ENCODE measurements at regions not wholly inside any gene's neighbourhood (a gene's known extent, or its start where the extent isn't known, plus 50 kb on each side); places are given as distances from the start of the nearest gene placed in this dataset.

- no peak for TF ChIP-seq EZH2phosphoT487 (IDR thresholded peaks at IDR 0.05; ENCODE audit: low read depth)
- TF ChIP-seq, protein P1, sequence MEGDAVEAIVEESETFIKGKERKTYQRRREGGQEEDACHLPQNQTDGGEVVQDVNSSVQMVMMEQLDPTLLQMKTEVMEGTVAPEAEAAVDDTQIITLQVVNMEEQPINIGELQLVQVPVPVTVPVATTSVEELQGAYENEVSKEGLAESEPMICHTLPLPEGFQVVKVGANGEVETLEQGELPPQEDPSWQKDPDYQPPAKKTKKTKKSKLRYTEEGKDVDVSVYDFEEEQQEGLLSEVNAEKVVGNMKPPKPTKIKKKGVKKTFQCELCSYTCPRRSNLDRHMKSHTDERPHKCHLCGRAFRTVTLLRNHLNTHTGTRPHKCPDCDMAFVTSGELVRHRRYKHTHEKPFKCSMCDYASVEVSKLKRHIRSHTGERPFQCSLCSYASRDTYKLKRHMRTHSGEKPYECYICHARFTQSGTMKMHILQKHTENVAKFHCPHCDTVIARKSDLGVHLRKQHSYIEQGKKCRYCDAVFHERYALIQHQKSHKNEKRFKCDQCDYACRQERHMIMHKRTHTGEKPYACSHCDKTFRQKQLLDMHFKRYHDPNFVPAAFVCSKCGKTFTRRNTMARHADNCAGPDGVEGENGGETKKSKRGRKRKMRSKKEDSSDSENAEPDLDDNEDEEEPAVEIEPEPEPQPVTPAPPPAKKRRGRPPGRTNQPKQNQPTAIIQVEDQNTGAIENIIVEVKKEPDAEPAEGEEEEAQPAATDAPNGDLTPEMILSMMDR (IDR thresholded peaks at IDR 0.05; ENCODE audit: low read depth, low read length), result no peak
- H3K27ac ChIP-seq (ENCODE audit: low read length), result no peak overlapping the region
- no peak overlapping the region for H2AFZ ChIP-seq (ENCODE audit: low read depth, low read length)
- no peak overlapping the region for H3K9ac ChIP-seq (ENCODE audit: low read length)
- no peaks in the 10 kb centered on the region for H3K79me2 ChIP-seq (ENCODE audit: low read length)
- H3K27me3 ChIP-seq (ENCODE audit: low read depth, low read length), result no peaks in the 10 kb centered on the region
- no peaks in the 10 kb centered on the region for H4K20me1 ChIP-seq (ENCODE audit: insufficient read depth, low read length)
- no peak overlapping the region for H3K4me3 ChIP-seq (ENCODE audit: low read length)
- no peaks in the 10 kb centered on the region for H3K9me3 ChIP-seq (ENCODE audit: insufficient read depth, low read length)
- no peaks in the 10 kb centered on the region for H3K4me1 ChIP-seq (ENCODE audit: low read length)
- H3K36me3 ChIP-seq (replicated peaks; ENCODE audit: low read depth, low read length), result no peaks in the 10 kb centered on the region
- H3K4me2 ChIP-seq (ENCODE audit: low read length), result no peak overlapping the region
Measured at GRCh38 chr2:193796847-193797246, 1602.1 kb upstream of the TMEFF2 start.

DNA sequence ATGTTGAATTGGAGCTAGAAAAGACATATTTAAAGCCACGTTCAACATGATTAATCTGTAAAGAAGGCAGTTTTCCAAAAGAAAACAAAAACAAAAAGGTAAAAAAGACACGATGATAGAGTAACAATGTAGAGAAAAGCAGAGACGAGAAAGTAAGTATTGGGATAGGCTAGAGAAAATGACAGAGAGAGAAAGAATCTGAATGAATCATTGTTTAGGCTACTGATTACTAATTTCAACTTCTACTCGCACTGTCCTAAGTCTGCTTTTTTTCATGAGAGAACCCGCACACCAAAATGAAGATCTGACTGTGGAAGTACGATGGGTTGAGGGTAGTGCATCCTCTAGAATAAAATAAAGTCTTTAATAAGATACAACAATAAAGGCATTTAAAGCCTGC, 1599.2 kb upstream of the TMEFF2 start:
- Histone ChIP-seq H2AFZ (ENCODE audit: low read depth, low read length) (peak overlapping the region; percentile 33; the same call in 1 of the 2 replicates), H3K27me3 (ENCODE audit: low read depth, low read length) (no peaks in the 10 kb centered on the region), H3K4me3 (ENCODE audit: low read length) (no peak overlapping the region), H3K4me2 (ENCODE audit: low read length) (no peak overlapping the region), H3K9ac (ENCODE audit: low read length) (no peak overlapping the region), H3K4me1 (ENCODE audit: low read length) (no peaks in the 10 kb centered on the region), H4K20me1 (ENCODE audit: insufficient read depth, low read length) (no peaks in the 10 kb centered on the region), H3K79me2 (ENCODE audit: low read length) (no peaks in the 10 kb centered on the region), H3K36me3 (replicated peaks; ENCODE audit: low read depth, low read length) (no peaks in the 10 kb centered on the region), H3K9me3 (ENCODE audit: insufficient read depth, low read length) (no peaks in the 10 kb centered on the region), H3K27ac (ENCODE audit: low read length) (no peak overlapping the region)
- TF ChIP-seq, protein P1 (IDR thresholded peaks at IDR 0.05; ENCODE audit: low read depth, low read length), result no peak
- no peak for TF ChIP-seq EZH2phosphoT487 (IDR thresholded peaks at IDR 0.05; ENCODE audit: low read depth)

- Histone ChIP-seq H2AFZ (ENCODE audit: low read depth, low read length) (no peak overlapping the region), H3K4me2 (ENCODE audit: low read length) (peak overlapping the region; percentile 16), H3K9me3 (ENCODE audit: insufficient read depth, low read length) (no peaks in the 10 kb centered on the region), H3K27me3 (ENCODE audit: low read depth, low read length) (no peaks in the 10 kb centered on the region), H3K9ac (ENCODE audit: low read length) (no peak overlapping the region), H3K79me2 (ENCODE audit: low read length) (no peaks in the 10 kb centered on the region), H3K4me1 (ENCODE audit: low read length) (peaks cover 9% of the 10 kb centered on the region), H3K27ac (ENCODE audit: low read length) (no peak overlapping the region), H4K20me1 (ENCODE audit: insufficient read depth, low read length) (no peaks in the 10 kb centered on the region), H3K36me3 (replicated peaks; ENCODE audit: low read depth, low read length) (no peaks in the 10 kb centered on the region), H3K4me3 (ENCODE audit: low read length) (no peak overlapping the region)
- TF ChIP-seq, protein P1 (IDR thresholded peaks at IDR 0.05; ENCODE audit: low read depth, low read length), result no peak
- no peak for TF ChIP-seq EZH2phosphoT487 (IDR thresholded peaks at IDR 0.05; ENCODE audit: low read depth)
Measured at GRCh38 chr2:193783681-193784080, 1588.9 kb upstream of the TMEFF2 start.

- Histone ChIP-seq H3K36me3 (replicated peaks; ENCODE audit: low read depth, low read length) (no peaks in the 10 kb centered on the region), H3K79me2 (ENCODE audit: low read length) (no peaks in the 10 kb centered on the region), H3K9ac (ENCODE audit: low read length) (no peak overlapping the region), H4K20me1 (ENCODE audit: insufficient read depth, low read length) (no peaks in the 10 kb centered on the region), H3K4me1 (ENCODE audit: low read length) (peaks cover 2% of the 10 kb centered on the region), H3K4me3 (ENCODE audit: low read length) (no peak overlapping the region), H3K27ac (ENCODE audit: low read length) (no peak overlapping the region), H3K27me3 (ENCODE audit: low read depth, low read length) (no peaks in the 10 kb centered on the region), H3K9me3 (ENCODE audit: insufficient read depth, low read length) (no peaks in the 10 kb centered on the region), H3K4me2 (ENCODE audit: low read length) (no peak overlapping the region), H2AFZ (ENCODE audit: low read depth, low read length) (no peak overlapping the region)
- TF ChIP-seq, protein P1 (IDR thresholded peaks at IDR 0.05; ENCODE audit: low read depth, low read length), result no peak
- no peak for TF ChIP-seq EZH2phosphoT487 (IDR thresholded peaks at IDR 0.05; ENCODE audit: low read depth)
Measured at GRCh38 chr2:193778293-193778692, 1583.6 kb upstream of the TMEFF2 start.
